Colonic mucosa (tissue), 4 donors: ENCODE measurements at regions not wholly inside any gene's neighbourhood (a gene's known extent, or its start where the extent isn't known, plus 50 kb on each side); places are given as distances from the start of the nearest gene placed in this dataset.

ENCODE experiments used
- DNase-seq: peaks from one replicate; pipeline ENCODE4 v3.0.0-alpha.2; 2020
- H3K27ac ChIP-seq: fragments of 200-600 bp; one replicate; pipeline ENCODE4 v1.8.0; 2021
- H3K27me3 ChIP-seq: fragments of 200-600 bp; one replicate; pipeline ENCODE4 v1.8.0; 2021
- H3K36me3 ChIP-seq: fragments of 200-600 bp; one replicate; pipeline ENCODE4 v1.8.0; 2021
- H3K4me1 ChIP-seq: fragments of 200-600 bp; one replicate; pipeline ENCODE4 v1.8.0; 2021; ENCODE audit warnings: mild to moderate bottlenecking
- H3K4me3 ChIP-seq: fragments of 200-600 bp; one replicate; pipeline ENCODE4 v1.8.0; 2021
- H3K9ac ChIP-seq, 2 donors: one replicate each; pipeline ENCODE4 v1.7.0; 2013; ENCODE audit warnings: control low read depth in 2 of 2, low read depth in 2 of 2, low read length in 2 of 2
- H3K9me3 ChIP-seq: fragments of 200-600 bp; one replicate; pipeline ENCODE4 v1.8.0; 2021
- intact Hi-C: fragments of 100-400 bp; cut with DNase I; formaldehyde crosslinking; loops from one replicate; pipeline ENCODE4 v1.14.1; 2022
- TF ChIP-seq, protein P1 (sequence below): fragments of 200-600 bp; IDR thresholded peaks from one replicate; pipeline ENCODE4 v1.8.0; 2022; ENCODE audit warnings: antibody characterized with exemption, mild to moderate bottlenecking
- donor health status: healthy.
- donor health status: DM: no; HTN: no; CAD: no.
- donor health status: DM: no; HTN: no; CAD: no.

DNA sequence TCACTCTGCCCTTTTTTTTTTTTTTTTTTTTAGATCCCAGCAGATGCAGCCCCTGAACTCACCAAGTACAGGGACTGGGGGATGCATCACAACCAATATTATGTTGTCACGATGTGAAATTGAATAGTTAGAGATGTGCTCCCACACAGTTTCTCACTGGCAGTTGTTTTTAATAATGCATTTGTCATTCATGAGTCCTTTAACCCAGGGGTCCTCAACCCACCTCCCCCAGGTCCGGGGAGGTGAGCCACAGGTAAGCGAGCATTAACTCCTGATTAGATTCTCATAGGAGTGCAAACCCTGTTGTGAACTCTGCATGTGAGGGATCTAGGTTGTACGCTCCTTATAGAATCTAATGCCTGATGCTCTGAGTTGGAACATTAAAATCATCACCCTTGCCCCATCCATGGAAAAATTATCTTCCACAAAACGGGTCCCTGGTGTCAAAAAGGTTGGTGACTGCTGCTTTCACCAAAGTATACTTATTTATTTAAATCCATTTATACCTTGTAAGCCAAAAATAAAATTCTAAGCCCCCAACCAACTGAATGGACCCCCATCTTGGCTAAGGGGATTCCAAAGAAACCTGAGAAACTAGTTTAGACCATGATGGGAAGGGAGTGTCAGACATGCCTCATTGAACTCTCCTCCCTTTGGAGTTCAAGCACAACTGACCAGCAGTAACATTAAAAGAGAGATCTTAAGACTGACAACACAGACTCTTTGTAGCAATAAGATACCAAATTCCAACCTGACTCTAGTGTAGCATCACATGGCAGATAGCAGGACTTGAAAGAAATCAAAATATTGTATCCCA, 119.3 kb upstream of the ATP1A1 start:
- TF ChIP-seq, protein P1, sequence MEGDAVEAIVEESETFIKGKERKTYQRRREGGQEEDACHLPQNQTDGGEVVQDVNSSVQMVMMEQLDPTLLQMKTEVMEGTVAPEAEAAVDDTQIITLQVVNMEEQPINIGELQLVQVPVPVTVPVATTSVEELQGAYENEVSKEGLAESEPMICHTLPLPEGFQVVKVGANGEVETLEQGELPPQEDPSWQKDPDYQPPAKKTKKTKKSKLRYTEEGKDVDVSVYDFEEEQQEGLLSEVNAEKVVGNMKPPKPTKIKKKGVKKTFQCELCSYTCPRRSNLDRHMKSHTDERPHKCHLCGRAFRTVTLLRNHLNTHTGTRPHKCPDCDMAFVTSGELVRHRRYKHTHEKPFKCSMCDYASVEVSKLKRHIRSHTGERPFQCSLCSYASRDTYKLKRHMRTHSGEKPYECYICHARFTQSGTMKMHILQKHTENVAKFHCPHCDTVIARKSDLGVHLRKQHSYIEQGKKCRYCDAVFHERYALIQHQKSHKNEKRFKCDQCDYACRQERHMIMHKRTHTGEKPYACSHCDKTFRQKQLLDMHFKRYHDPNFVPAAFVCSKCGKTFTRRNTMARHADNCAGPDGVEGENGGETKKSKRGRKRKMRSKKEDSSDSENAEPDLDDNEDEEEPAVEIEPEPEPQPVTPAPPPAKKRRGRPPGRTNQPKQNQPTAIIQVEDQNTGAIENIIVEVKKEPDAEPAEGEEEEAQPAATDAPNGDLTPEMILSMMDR = no peak
- Histone ChIP-seq H3K9me3 (no peaks in the 10 kb centered on the region), H3K36me3 (no peaks in the 10 kb centered on the region), H3K4me1 (peaks cover 10% of the 10 kb centered on the region), H3K9ac (peak overlapping the region in 1 of 2 donors; percentile 9), H3K27me3 (no peaks in the 10 kb centered on the region), H3K4me3 (no peak overlapping the region), H3K27ac (peak overlapping the region; percentile 54)
- no peak for DNase-seq
- intact Hi-C loops = no loop called here

DNA sequence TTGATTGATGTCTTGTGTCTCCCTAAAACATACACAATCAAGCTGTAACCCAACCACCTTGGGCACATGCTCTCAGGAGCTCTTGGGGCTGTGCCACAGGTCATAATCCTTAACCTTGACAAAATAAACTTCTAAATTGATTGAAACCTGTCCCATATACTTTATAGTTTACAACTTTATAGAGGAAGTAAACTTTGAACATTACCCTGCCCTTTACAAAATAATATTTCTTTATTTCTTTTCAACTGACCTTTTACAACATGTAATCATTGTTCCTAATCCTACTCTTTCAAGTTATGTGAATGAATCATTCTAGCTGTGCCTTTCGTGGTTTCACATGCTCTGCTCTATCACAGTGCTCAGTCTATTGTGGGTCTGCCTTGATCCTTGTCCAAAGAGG, 118.3 kb upstream of the ATP1A1 start:
- intact Hi-C loops = no loop called here
- Histone ChIP-seq H3K36me3 (no peaks in the 10 kb centered on the region), H3K4me3 (no peak overlapping the region), H3K27me3 (no peaks in the 10 kb centered on the region), H3K27ac (peak overlapping the region; percentile 54), H3K4me1 (peaks cover 10% of the 10 kb centered on the region), H3K9me3 (no peaks in the 10 kb centered on the region), H3K9ac (peak overlapping the region in 1 of 2 donors; percentile 81)
- TF ChIP-seq, protein P1 = no peak
- peak; percentile 77 for DNase-seq

DNA sequence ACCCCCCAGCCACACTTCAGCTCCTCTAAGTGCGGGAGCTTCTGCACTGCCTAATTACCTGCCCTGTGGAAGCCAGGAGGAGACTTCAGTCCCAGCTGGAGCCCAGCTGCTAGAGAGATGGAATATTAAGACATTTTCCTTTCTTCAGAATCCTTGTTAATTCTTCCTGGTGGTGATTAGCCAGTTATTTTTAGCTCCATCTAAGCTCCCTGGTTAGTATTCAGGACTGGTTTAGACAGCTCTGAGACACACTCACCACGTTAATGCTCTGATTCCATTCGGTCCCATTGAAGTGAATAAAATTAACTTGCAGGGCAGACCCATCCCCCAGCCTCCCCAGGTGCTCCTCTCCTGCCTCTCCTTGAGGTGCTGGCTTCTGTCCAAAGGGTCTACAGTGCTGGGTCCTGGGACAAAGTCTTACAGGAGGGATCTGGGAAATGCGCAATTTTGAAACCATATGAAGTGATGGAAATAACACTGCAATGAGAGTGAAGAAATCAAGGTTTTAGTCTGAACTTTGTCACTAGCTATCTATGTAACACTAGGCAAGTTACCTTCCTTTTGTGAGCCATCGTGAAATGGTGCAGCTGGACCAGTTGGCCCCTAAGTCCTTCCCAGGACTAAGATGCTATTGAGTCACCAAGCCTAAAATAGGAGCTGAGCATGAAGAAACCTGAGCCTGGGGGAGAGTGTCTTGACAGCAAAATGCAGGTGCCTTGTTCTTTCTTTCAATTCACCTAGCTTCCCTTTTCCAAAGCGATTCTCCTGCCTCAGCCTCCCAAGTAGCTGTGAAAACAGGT, 117.4 kb upstream of the ATP1A1 start:
- Histone ChIP-seq H3K36me3 (no peaks in the 10 kb centered on the region), H3K9me3 (no peaks in the 10 kb centered on the region), H3K27me3 (no peaks in the 10 kb centered on the region), H3K4me1 (peaks cover 10% of the 10 kb centered on the region), H3K27ac (peak overlapping the region; percentile 54), H3K9ac (peak overlapping the region in 1 of 2 donors; percentile 81), H3K4me3 (no peak overlapping the region)
- TF ChIP-seq, protein P1 = no peak
- DNase-seq = peak; percentile 43
- intact Hi-C loops = no loop called here

DNA sequence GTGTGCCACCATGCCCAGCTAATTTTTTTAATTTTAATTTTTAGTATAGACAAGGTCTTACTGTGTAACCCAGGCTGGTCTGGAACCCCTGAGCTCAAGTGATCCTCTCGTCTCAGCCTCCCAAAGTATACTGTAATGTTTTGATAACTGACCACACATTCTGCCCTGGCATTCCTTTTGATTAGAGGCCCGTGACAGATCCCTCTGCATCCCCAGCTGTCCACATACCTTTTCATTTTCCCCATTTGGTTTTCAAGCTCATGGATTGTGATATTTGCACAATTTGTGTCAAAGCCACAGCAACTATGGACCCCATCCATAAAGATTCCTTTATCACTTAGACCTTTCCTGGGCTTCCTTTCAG, 116.8 kb upstream of the ATP1A1 start:
- H3K4me1 ChIP-seq = peaks cover 10% of the 10 kb centered on the region
- no peaks in the 10 kb centered on the region for H3K36me3 ChIP-seq
- H3K27me3 ChIP-seq = no peaks in the 10 kb centered on the region
- H3K9me3 ChIP-seq = no peaks in the 10 kb centered on the region
- H3K4me3 ChIP-seq = no peak overlapping the region
- intact Hi-C loops = no loop called here
- TF ChIP-seq, protein P1 = no peak
- H3K27ac ChIP-seq = peak overlapping the region; percentile 19
- DNase-seq = no peak
- peak overlapping the region in 1 of 2 donors; percentile 81 for H3K9ac ChIP-seq

DNA sequence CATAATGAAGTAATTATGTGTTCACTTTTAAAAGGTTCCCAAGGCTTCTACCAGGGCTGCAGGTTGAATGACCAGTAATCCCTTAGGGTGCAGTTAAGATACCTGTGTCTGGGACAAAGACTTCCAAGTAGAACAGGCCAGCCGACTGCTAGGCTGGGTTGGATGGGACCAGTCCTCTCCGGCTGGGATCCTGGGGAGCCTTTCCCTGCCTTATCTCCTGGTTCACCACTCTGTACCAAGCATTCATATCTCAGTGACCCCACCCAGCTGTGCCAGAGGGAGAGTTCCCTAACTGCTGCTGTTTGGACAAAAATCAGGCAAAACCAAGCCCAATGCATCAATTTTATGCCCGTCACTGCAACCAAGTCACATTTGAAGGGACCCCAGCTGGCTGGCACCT, 116.2 kb upstream of the ATP1A1 start:
- Histone ChIP-seq H3K36me3 (no peaks in the 10 kb centered on the region), H3K4me1 (peaks cover 10% of the 10 kb centered on the region), H3K4me3 (no peak overlapping the region), H3K9me3 (no peaks in the 10 kb centered on the region), H3K9ac (peak overlapping the region in 1 of 2 donors; percentile 81), H3K27me3 (no peaks in the 10 kb centered on the region), H3K27ac (peak overlapping the region; percentile 19)
- intact Hi-C loops = no loop called here
- TF ChIP-seq, protein P1 = no peak
- DNase-seq = peak; percentile 88
